ENCODE measurements at regions not wholly inside any gene's neighbourhood (a gene's known extent, or its start where the extent isn't known, plus 50 kb on each side); places are given as distances from the start of the nearest gene placed in this dataset.

GRCh38 chr6:140752234-140752633 is 1377.8 kb upstream of the CITED2 start:
- no peak for TF ChIP-seq CTCF (IDR thresholded peaks at IDR 0.05; ENCODE audit: partially characterized antibody, unreplicated experiment)
- Mint-ChIP-seq H3K27me3 (ENCODE audit: unreplicated experiment) (no peaks in the 10 kb centered on the region), H3K4me3 (ENCODE audit: unreplicated experiment) (no peak overlapping the region), H3K4me1 (ENCODE audit: low read depth, unreplicated experiment) (no peaks in the 10 kb centered on the region), H3K27ac (ENCODE audit: unreplicated experiment) (no peak overlapping the region), H3K36me3 (ENCODE audit: unreplicated experiment) (no peaks in the 10 kb centered on the region), H3K9me3 (ENCODE audit: unreplicated experiment) (peaks cover 2% of the 10 kb centered on the region)
- DNase-seq = no peak

- DNase-seq = no peak
- Mint-ChIP-seq H3K4me1 (ENCODE audit: low read depth, unreplicated experiment) (no peaks in the 10 kb centered on the region), H3K4me3 (ENCODE audit: unreplicated experiment) (no peak overlapping the region), H3K36me3 (ENCODE audit: unreplicated experiment) (peaks cover 7% of the 10 kb centered on the region), H3K27ac (ENCODE audit: unreplicated experiment) (no peak overlapping the region), H3K27me3 (ENCODE audit: unreplicated experiment) (peaks cover 2% of the 10 kb centered on the region), H3K9me3 (ENCODE audit: unreplicated experiment) (peaks cover 5% of the 10 kb centered on the region)
- TF ChIP-seq CTCF (IDR thresholded peaks at IDR 0.05; ENCODE audit: partially characterized antibody, unreplicated experiment) = no peak
Observed at GRCh38 chr6:140747114-140747513, 1372.7 kb upstream of the CITED2 start.

GRCh38 chr6:140744659-140745320 is 1370.3 kb upstream of the CITED2 start:
- no peak for DNase-seq
- Mint-ChIP-seq H3K4me1 (ENCODE audit: low read depth, unreplicated experiment) (no peaks in the 10 kb centered on the region), H3K27ac (ENCODE audit: unreplicated experiment) (no peak overlapping the region), H3K27me3 (ENCODE audit: unreplicated experiment) (peaks cover 2% of the 10 kb centered on the region), H3K9me3 (ENCODE audit: unreplicated experiment) (peaks cover 5% of the 10 kb centered on the region), H3K4me3 (ENCODE audit: unreplicated experiment) (no peak overlapping the region), H3K36me3 (ENCODE audit: unreplicated experiment) (peaks cover 7% of the 10 kb centered on the region)
- TF ChIP-seq CTCF (IDR thresholded peaks at IDR 0.05; ENCODE audit: partially characterized antibody, unreplicated experiment) = no peak

- no peaks in the 10 kb centered on the region for H3K36me3 Mint-ChIP-seq (ENCODE audit: unreplicated experiment)
- DNase-seq = no peak
- no peaks in the 10 kb centered on the region for H3K4me1 Mint-ChIP-seq (ENCODE audit: low read depth, unreplicated experiment)
- H3K27ac Mint-ChIP-seq (ENCODE audit: unreplicated experiment) = no peak overlapping the region
- no peaks in the 10 kb centered on the region for H3K9me3 Mint-ChIP-seq (ENCODE audit: unreplicated experiment)
- no peak overlapping the region for H3K4me3 Mint-ChIP-seq (ENCODE audit: unreplicated experiment)
- TF ChIP-seq CTCF (IDR thresholded peaks at IDR 0.05; ENCODE audit: partially characterized antibody, unreplicated experiment) = no peak
- H3K27me3 Mint-ChIP-seq (ENCODE audit: unreplicated experiment) = no peaks in the 10 kb centered on the region
Observed at GRCh38 chr6:140736231-140736630, 1361.8 kb upstream of the CITED2 start.

GRCh38 chr6:140732991-140733390 is 1358.5 kb upstream of the CITED2 start:
- Mint-ChIP-seq H3K36me3 (ENCODE audit: unreplicated experiment) (no peaks in the 10 kb centered on the region), H3K4me1 (ENCODE audit: low read depth, unreplicated experiment) (no peaks in the 10 kb centered on the region), H3K4me3 (ENCODE audit: unreplicated experiment) (no peak overlapping the region), H3K9me3 (ENCODE audit: unreplicated experiment) (no peaks in the 10 kb centered on the region), H3K27ac (ENCODE audit: unreplicated experiment) (no peak overlapping the region), H3K27me3 (ENCODE audit: unreplicated experiment) (no peaks in the 10 kb centered on the region)
- DNase-seq = no peak
- no peak for TF ChIP-seq CTCF (IDR thresholded peaks at IDR 0.05; ENCODE audit: partially characterized antibody, unreplicated experiment)

Measured in glutamatergic neuron (in vitro differentiated cells).